Lung (tissue), 11 donors: ENCODE measurements at regions not wholly inside any gene's neighbourhood (a gene's known extent, or its start where the extent isn't known, plus 50 kb on each side); places are given as distances from the start of the nearest gene placed in this dataset.

ENCODE experiments used
- ATAC-seq: fragments of 200-7000 bp; cut with Tn5 transposase; one replicate; pipeline ENCODE4 v1.9.1; 2020; ENCODE audit warnings: moderate number of reproducible peaks; ENCODE audit not compliant: insufficient read depth, low FRiP score
- DNase-seq, 3 donors: peaks; one replicate each; pipeline ENCODE4 v3.0.0-alpha.2; 2013 to 2017
- H3K27ac ChIP-seq, 2 donors: one replicate each; pipeline ENCODE4 v1.5.1; 2013; ENCODE audit warnings: mild to moderate bottlenecking in 2 of 2, moderate library complexity in 2 of 2, control low read depth in 1 of 2, inconsistent platforms in 1 of 2, low read depth in 1 of 2, low read length in 1 of 2
- H3K27me3 ChIP-seq, 3 donors: one replicate each; pipeline ENCODE4 v1.5.1; 2013; ENCODE audit warnings: low read length in 2 of 3; ENCODE audit not compliant: control insufficient read depth in 3 of 3, insufficient read depth in 3 of 3
- H3K36me3 ChIP-seq, 4 donors: one replicate each; pipeline ENCODE4 v1.5.1; 2013; ENCODE audit warnings: low read length in 4 of 4, mild to moderate bottlenecking in 1 of 4, moderate library complexity in 1 of 4; ENCODE audit not compliant: control insufficient read depth in 4 of 4, insufficient read depth in 4 of 4
- H3K4me1 ChIP-seq, 5 donors: one replicate each; pipeline ENCODE4 v1.5.1; 2013; ENCODE audit warnings: low read length in 5 of 5, mild to moderate bottlenecking in 2 of 5, moderate library complexity in 1 of 5; ENCODE audit not compliant: control insufficient read depth in 5 of 5, insufficient read depth in 5 of 5
- H3K4me3 ChIP-seq: one replicate; pipeline ENCODE4 v1.5.1; 2013; ENCODE audit warnings: mild to moderate bottlenecking, control low read depth, moderate library complexity
- H3K9ac ChIP-seq, 2 donors: one replicate each; pipeline ENCODE4 v1.5.1; 2013; ENCODE audit warnings: low read length in 2 of 2, control low read depth in 1 of 2; ENCODE audit not compliant: insufficient read depth in 1 of 2
- H3K9me3 ChIP-seq, 4 donors: one replicate each; pipeline ENCODE4 v1.5.1; 2013; ENCODE audit warnings: low read length in 3 of 4, mild to moderate bottlenecking in 1 of 4, moderate library complexity in 1 of 4; ENCODE audit not compliant: control insufficient read depth in 4 of 4, insufficient read depth in 3 of 4
- WGBS, 2 donors: extraction: QIAGEN DNeasy Blood & Tissue Kit; methylation state at CpG; one replicate each; pipeline ENCODE4 v1.1.7; 2013; 5-methylcytosine and 5-hydroxymethylcytosine counted together
- TF ChIP-seq, protein P1 (sequence below): IDR thresholded peaks from 2 replicates; pipeline ENCODE4 v1.5.1; 2012; ENCODE audit warnings: mild to moderate bottlenecking; ENCODE audit errors: control extremely low read depth, extremely low read depth
- donor health status: control.
- donor health status: control.
- donor health status: Bipolar disorder and iron deficiency.
- donor health status: healthy.
- donor health status: DM: yes; HTN: yes; CAD: no.

GRCh38 chr13:81713201-81713600 lies 1372.3 kb upstream of the SPRY2 start:
- TF ChIP-seq, protein P1, sequence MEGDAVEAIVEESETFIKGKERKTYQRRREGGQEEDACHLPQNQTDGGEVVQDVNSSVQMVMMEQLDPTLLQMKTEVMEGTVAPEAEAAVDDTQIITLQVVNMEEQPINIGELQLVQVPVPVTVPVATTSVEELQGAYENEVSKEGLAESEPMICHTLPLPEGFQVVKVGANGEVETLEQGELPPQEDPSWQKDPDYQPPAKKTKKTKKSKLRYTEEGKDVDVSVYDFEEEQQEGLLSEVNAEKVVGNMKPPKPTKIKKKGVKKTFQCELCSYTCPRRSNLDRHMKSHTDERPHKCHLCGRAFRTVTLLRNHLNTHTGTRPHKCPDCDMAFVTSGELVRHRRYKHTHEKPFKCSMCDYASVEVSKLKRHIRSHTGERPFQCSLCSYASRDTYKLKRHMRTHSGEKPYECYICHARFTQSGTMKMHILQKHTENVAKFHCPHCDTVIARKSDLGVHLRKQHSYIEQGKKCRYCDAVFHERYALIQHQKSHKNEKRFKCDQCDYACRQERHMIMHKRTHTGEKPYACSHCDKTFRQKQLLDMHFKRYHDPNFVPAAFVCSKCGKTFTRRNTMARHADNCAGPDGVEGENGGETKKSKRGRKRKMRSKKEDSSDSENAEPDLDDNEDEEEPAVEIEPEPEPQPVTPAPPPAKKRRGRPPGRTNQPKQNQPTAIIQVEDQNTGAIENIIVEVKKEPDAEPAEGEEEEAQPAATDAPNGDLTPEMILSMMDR = no peak
- Histone ChIP-seq H3K36me3 (no peaks in the 10 kb centered on the region), H3K27ac (no peak overlapping the region), H3K4me3 (no peak overlapping the region), H3K4me1 (no peaks in the 10 kb centered on the region), H3K9me3 (no peaks in the 10 kb centered on the region), H3K9ac (no peak overlapping the region), H3K27me3 (no peaks in the 10 kb centered on the region)
- ATAC-seq (no peak), DNase-seq (no peak)
- WGBS, 2 donors = 83 to 96% methylated on average over 2 of the region's 2 CpGs

DNA sequence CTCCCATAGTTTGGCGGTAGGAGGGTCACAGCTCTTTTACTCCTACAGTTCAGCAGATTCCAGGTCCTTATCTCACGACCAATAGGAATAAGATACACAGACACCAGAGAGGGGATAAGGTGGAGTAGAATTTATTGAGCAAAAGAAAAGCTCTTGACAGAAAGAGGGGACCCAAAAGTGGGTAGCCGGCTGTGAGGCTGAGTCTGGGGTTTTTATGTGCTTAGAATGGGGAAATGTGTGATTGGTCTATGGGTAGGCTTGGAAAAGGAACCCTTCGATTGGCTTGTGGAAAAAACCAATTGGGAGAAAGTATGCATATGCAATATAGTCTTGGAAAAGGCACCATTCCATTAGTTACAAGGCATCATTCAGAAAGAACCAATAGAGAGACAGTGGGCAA lies 1356.9 kb upstream of the SPRY2 start:
- ATAC-seq = no peak
- 81 to 87% methylated on average over 4 of the region's 4 CpGs for WGBS, 2 donors

DNA sequence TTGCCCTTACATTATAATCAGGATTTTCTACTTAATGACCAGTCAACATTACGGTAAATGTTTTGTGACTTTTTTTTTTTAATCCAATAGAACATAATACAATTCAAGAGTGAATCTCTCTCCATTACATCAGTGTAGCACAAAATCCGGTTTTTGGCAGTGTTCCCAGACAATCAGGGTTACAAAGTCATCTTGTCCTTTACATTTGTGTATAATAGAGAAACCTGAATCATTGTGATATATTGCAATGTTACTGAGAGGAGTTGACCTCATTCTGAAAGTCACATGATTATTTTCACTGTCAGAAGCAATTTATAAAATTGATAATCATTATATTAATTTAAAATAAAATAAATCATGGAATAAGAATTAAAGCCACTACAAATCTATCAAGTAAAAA lies 1346.0 kb upstream of the SPRY2 start:
- Histone ChIP-seq H3K27ac (no peak overlapping the region), H3K4me1 (no peaks in the 10 kb centered on the region), H3K9ac (no peak overlapping the region), H3K9me3 (no peaks in the 10 kb centered on the region), H3K27me3 (no peaks in the 10 kb centered on the region), H3K4me3 (no peak overlapping the region), H3K36me3 (no peaks in the 10 kb centered on the region)
- ATAC-seq (no peak), DNase-seq (peak in 2 of 3 donors; percentile 1 to 16)
- TF ChIP-seq, protein P1 = no peak
- WGBS, 2 donors = 43 to 69% methylated on average over 2 of the region's 2 CpGs

More for the DNA sequence above, 1356.9 kb upstream of the SPRY2 start:
- no peak overlapping the region for H3K9ac ChIP-seq
- no peaks in the 10 kb centered on the region for H3K4me1 ChIP-seq
- H3K36me3 ChIP-seq = no peaks in the 10 kb centered on the region
- TF ChIP-seq, protein P1 = no peak
- no peak overlapping the region for H3K27ac ChIP-seq
- peaks cover 0 to 5% (median 1%) of the 10 kb centered on the region in 4 donors for H3K9me3 ChIP-seq
- DNase-seq = no peak
- H3K27me3 ChIP-seq = no peaks in the 10 kb centered on the region
- H3K4me3 ChIP-seq = no peak overlapping the region

DNA sequence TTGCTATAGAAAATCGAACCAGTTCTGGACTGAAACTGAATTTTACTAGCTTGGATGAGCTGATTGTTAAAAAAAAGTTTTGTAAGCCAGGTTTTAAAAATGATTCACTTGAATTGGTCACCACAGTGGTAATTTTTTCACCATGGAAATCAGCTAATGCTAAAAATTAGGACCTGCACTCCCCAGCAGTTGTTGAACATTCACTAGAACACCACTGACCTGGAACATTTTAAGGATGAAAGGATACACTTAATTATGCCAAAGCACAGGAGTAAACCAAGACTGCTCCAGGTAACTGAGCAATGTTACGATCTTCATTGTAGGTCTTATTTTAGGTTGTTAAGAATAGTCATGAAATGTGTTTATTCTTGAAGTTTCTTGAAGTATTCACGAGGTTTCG lies 1342.6 kb upstream of the SPRY2 start:
- H3K27ac ChIP-seq = no peak overlapping the region
- no peaks in the 10 kb centered on the region for H3K4me1 ChIP-seq
- WGBS, 2 donors = 79 to 81% methylated on average over 4 of the region's 4 CpGs
- H3K4me3 ChIP-seq = no peak overlapping the region
- no peaks in the 10 kb centered on the region for H3K9me3 ChIP-seq
- H3K36me3 ChIP-seq = no peaks in the 10 kb centered on the region
- no peaks in the 10 kb centered on the region for H3K27me3 ChIP-seq
- TF ChIP-seq, protein P1 = no peak
- DNase-seq (no peak), ATAC-seq (no peak)
- no peak overlapping the region for H3K9ac ChIP-seq
